OCI-LY7 (cell line): ENCODE measurements at regions not wholly inside any gene's neighbourhood (a gene's known extent, or its start where the extent isn't known, plus 50 kb on each side); places are given as distances from the start of the nearest gene placed in this dataset.

ENCODE experiments used
- BruUV-seq: library from RNA; stranded (reverse); fragments of 400-500 nt; replicated peaks from 2 replicates; lab custom pipeline; 2021; lab: Mats Ljungman, UMichigan
- CTCF ChIA-PET: fragments of 300-600 bp; sonication (Branson Sonifier 250); formaldehyde crosslinking; loops from one replicate; lab custom pipeline; 2022; ENCODE audit warnings: antibody characterized with exemption; ENCODE audit not compliant: unreplicated experiment; lab: Charles Lee
- POLR2A ChIA-PET: fragments of 300-600 bp; sonication (Branson Sonifier 250); formaldehyde crosslinking; loops from one replicate; lab custom pipeline; 2022; ENCODE audit warnings: antibody characterized with exemption; lab: Charles Lee
- DNase-seq: peaks from one replicate; pipeline ENCODE4 v3.0.0-alpha.2; 2015; ENCODE audit warnings: low spot score
- H2AFZ ChIP-seq: fragments of 200-600 bp; sonication (generic), shearing (Covaris generic); 2 replicates; pipeline ENCODE4 v1.6.1; 2014; ENCODE audit warnings: mild to moderate bottlenecking, antibody characterized with exemption, low read length, moderate library complexity
- H3K27ac ChIP-seq: fragments of 200-600 bp; sonication (generic); 2 replicates; pipeline ENCODE4 v1.5.1; 2014; ENCODE audit warnings: mixed run types, low read depth, mild to moderate bottlenecking, moderate library complexity, low read length, inconsistent platforms; ENCODE audit not compliant: poor library complexity, severe bottlenecking
- H3K36me3 ChIP-seq: fragments of 200-600 bp; sonication (generic); 2 replicates; pipeline ENCODE4 v1.6.1; 2014; ENCODE audit warnings: mild to moderate bottlenecking, antibody characterized with exemption, low read length, moderate library complexity, mixed read lengths; ENCODE audit not compliant: insufficient read depth
- H3K4me1 ChIP-seq: fragments of 200-600 bp; sonication (generic); 2 replicates; pipeline ENCODE4 v1.5.1; 2014; ENCODE audit warnings: mild to moderate bottlenecking, low read length; ENCODE audit not compliant: insufficient read depth, poor library complexity, severe bottlenecking
- H3K4me2 ChIP-seq: fragments of 200-600 bp; sonication (generic); 2 replicates; pipeline ENCODE4 v1.6.1; 2014; ENCODE audit warnings: mild to moderate bottlenecking, low read length
- H3K4me3 ChIP-seq: fragments of 200-600 bp; sonication (generic); 2 replicates; pipeline ENCODE4 v1.5.1; 2014; ENCODE audit warnings: mild to moderate bottlenecking, low read depth, low read length; ENCODE audit not compliant: poor library complexity, severe bottlenecking
- H3K79me2 ChIP-seq: fragments of 200-600 bp; sonication (generic); 2 replicates; pipeline ENCODE4 v1.6.1; 2016; ENCODE audit warnings: low read depth, mild to moderate bottlenecking, low read length, moderate library complexity, mixed read lengths; ENCODE audit not compliant: insufficient read depth
- H3K9me2 ChIP-seq: fragments of 200-600 bp; sonication (generic); 2 replicates; pipeline ENCODE4 v1.6.1; 2016; ENCODE audit warnings: mild to moderate bottlenecking, low read length, mixed read lengths; ENCODE audit not compliant: insufficient read depth
- H3K9me3 ChIP-seq: fragments of 200-600 bp; sonication (generic); 2 replicates; pipeline ENCODE4 v1.6.1; 2014; ENCODE audit warnings: mild to moderate bottlenecking, mixed run types, low read length, mixed read lengths
- H4K20me1 ChIP-seq: fragments of 200-600 bp; sonication (generic); 2 replicates; pipeline ENCODE4 v1.6.1; 2014; ENCODE audit warnings: mild to moderate bottlenecking, antibody characterized with exemption, low read length, moderate library complexity, mixed read lengths; ENCODE audit not compliant: insufficient read depth
- CTCF ChIP-seq: fragments of 200-600 bp; sonication (generic); conservative IDR thresholded peaks from 2 replicates; pipeline ENCODE4 v1.5.1; 2014; ENCODE audit warnings: mild to moderate bottlenecking, antibody characterized with exemption, low read length, moderate library complexity, mixed read lengths
- EZH2phosphoT487 ChIP-seq: fragments of 200-600 bp; sonication (generic); IDR thresholded peaks from 2 replicates; pipeline ENCODE4 v1.6.1; 2018; ENCODE audit warnings: low read depth, borderline replicate concordance, mild to moderate bottlenecking, mixed run types, antibody characterized with exemption, low read length, moderate library complexity, mixed read lengths
- intact Hi-C: fragments of 100-400 bp; cut with micrococcal nuclease; formaldehyde crosslinking; loops from one replicate; pipeline ENCODE4 v1.10.0; 2022; ENCODE audit not compliant: unreplicated experiment

- TF ChIP-seq EZH2phosphoT487 = no peak
- no peak for TF ChIP-seq CTCF
- no peak overlapping the region for H3K27ac ChIP-seq
- no peaks in the 10 kb centered on the region for H4K20me1 ChIP-seq
- H3K79me2 ChIP-seq = no peaks in the 10 kb centered on the region
- CTCF ChIA-PET = no interaction called here
- no peak overlapping the region for H2AFZ ChIP-seq
- no peak for DNase-seq
- H3K4me1 ChIP-seq = no peaks in the 10 kb centered on the region
- intact Hi-C loops = no loop called here
- H3K4me2 ChIP-seq = no peak overlapping the region
- no peak overlapping the region for H3K4me3 ChIP-seq
- H3K9me3 ChIP-seq = no peaks in the 10 kb centered on the region
- H3K9me2 ChIP-seq = no peaks in the 10 kb centered on the region
- POLR2A ChIA-PET = no interaction called here
- H3K36me3 ChIP-seq = no peaks in the 10 kb centered on the region
- BruUV-seq = no TSS peak
These were observed 318.1 kb upstream of the UBE2E2 start for GRCh38 chr3:22885039-22885438.

GRCh38 chr3:22885574-22886341 lies 317.4 kb upstream of the UBE2E2 start:
- intact Hi-C loops = no loop called here
- no peak overlapping the region for H3K4me2 ChIP-seq
- no peaks in the 10 kb centered on the region for H4K20me1 ChIP-seq
- TF ChIP-seq EZH2phosphoT487 = no peak
- no peak for TF ChIP-seq CTCF
- ChIA-PET CTCF (no interaction called here), POLR2A (no interaction called here)
- H2AFZ ChIP-seq = no peak overlapping the region
- no peak overlapping the region for H3K27ac ChIP-seq
- H3K4me3 ChIP-seq = no peak overlapping the region
- H3K9me3 ChIP-seq = no peaks in the 10 kb centered on the region
- no TSS peak for BruUV-seq
- H3K4me1 ChIP-seq = no peaks in the 10 kb centered on the region
- no peaks in the 10 kb centered on the region for H3K9me2 ChIP-seq
- DNase-seq = no peak
- no peaks in the 10 kb centered on the region for H3K36me3 ChIP-seq
- no peaks in the 10 kb centered on the region for H3K79me2 ChIP-seq

- Histone ChIP-seq H3K27ac (no peak overlapping the region), H3K9me2 (no peaks in the 10 kb centered on the region), H3K36me3 (no peaks in the 10 kb centered on the region), H3K4me1 (no peaks in the 10 kb centered on the region), H3K4me3 (no peak overlapping the region), H3K4me2 (no peak overlapping the region), H3K79me2 (no peaks in the 10 kb centered on the region), H2AFZ (no peak overlapping the region), H4K20me1 (no peaks in the 10 kb centered on the region), H3K9me3 (no peaks in the 10 kb centered on the region)
- DNase-seq = no peak
- intact Hi-C loops = no loop called here
- no peak for TF ChIP-seq CTCF
- TF ChIP-seq EZH2phosphoT487 = no peak
- ChIA-PET POLR2A (interaction anchor here (0.6 to 2.3 kb wide), 3 partner anchors 10 to 1710 kb away, joined by 3 to 8 read pairs (median 3); no protein-coding TSS in a partner anchor), CTCF (no interaction called here)
- BruUV-seq = no TSS peak
These were observed 316.6 kb upstream of the UBE2E2 start for GRCh38 chr3:22886439-22887068.
